ENCODE measurements at regions not wholly inside any gene's neighbourhood (a gene's known extent, or its start where the extent isn't known, plus 50 kb on each side); places are given as distances from the start of the nearest gene placed in this dataset.

- no peaks in the 10 kb centered on the region for H3K36me3 ChIP-seq (ENCODE audit: control insufficient read depth, insufficient read depth, low read length)
- Mint-ChIP-seq H3K27me3 (ENCODE audit: insufficient read depth, unreplicated experiment) (no peaks in the 10 kb centered on the region), H3K4me1 (ENCODE audit: low read depth, unreplicated experiment) (peaks cover 6% of the 10 kb centered on the region), H3K36me3 (ENCODE audit: insufficient read depth, unreplicated experiment) (no peaks in the 10 kb centered on the region), H3K9me3 (ENCODE audit: unreplicated experiment) (no peaks in the 10 kb centered on the region), H3K4me3 (ENCODE audit: unreplicated experiment) (no peak overlapping the region), H3K27ac (ENCODE audit: unreplicated experiment) (no peak overlapping the region)
- H3K4me3 ChIP-seq (ENCODE audit: low read depth, low read length): no peak overlapping the region
- no peak for DNase-seq
- ChIA-PET CTCF (no interaction called here), POLR2A (no interaction called here)
- peaks cover 6% of the 10 kb centered on the region; the same call in 1 of the 2 replicates for H3K4me1 ChIP-seq
- H3K27me3 ChIP-seq (replicated peaks; ENCODE audit: control insufficient read depth, insufficient read depth, low read length): no peaks in the 10 kb centered on the region; the same call in 1 of the 2 replicates
- TF ChIP-seq CTCF (IDR thresholded peaks at IDR 0.05; ENCODE audit: insufficient read depth in 1 of 2, low read depth in 1 of 2, low read length in 1 of 2, severe bottlenecking in 1 of 2, unreplicated experiment in 1 of 2): no peak
- intact Hi-C loops (cut with micrococcal nuclease; ENCODE audit: unreplicated experiment): no loop called here
- H3K9me3 ChIP-seq: no peaks in the 10 kb centered on the region
- BruUV-seq (replicated peaks): no TSS peak
Measured at GRCh38 chr5:107806271-107806670, 135.5 kb upstream of the EFNA5 start.

- H3K27me3 Mint-ChIP-seq (ENCODE audit: insufficient read depth, unreplicated experiment): no peaks in the 10 kb centered on the region
- H3K9me3 ChIP-seq: no peaks in the 10 kb centered on the region
- no peak overlapping the region for H3K4me3 Mint-ChIP-seq (ENCODE audit: unreplicated experiment)
- H3K4me1 Mint-ChIP-seq (ENCODE audit: low read depth, unreplicated experiment): peaks cover 6% of the 10 kb centered on the region
- H3K36me3 ChIP-seq (ENCODE audit: control insufficient read depth, insufficient read depth, low read length): no peaks in the 10 kb centered on the region
- no peak overlapping the region for H3K4me3 ChIP-seq (ENCODE audit: low read depth, low read length)
- CTCF ChIA-PET: no interaction called here
- no peaks in the 10 kb centered on the region for H3K36me3 Mint-ChIP-seq (ENCODE audit: insufficient read depth, unreplicated experiment)
- POLR2A ChIA-PET: no interaction called here
- no peak for DNase-seq
- intact Hi-C loops (cut with micrococcal nuclease; ENCODE audit: unreplicated experiment): no loop called here
- peaks cover 6% of the 10 kb centered on the region; the same call in 1 of the 2 replicates for H3K4me1 ChIP-seq
- H3K27me3 ChIP-seq (replicated peaks; ENCODE audit: control insufficient read depth, insufficient read depth, low read length): no peaks in the 10 kb centered on the region
- no TSS peak for BruUV-seq (replicated peaks)
- H3K9me3 Mint-ChIP-seq (ENCODE audit: unreplicated experiment): no peaks in the 10 kb centered on the region
- no peak overlapping the region for H3K27ac Mint-ChIP-seq (ENCODE audit: unreplicated experiment)
- no peak for TF ChIP-seq CTCF (IDR thresholded peaks at IDR 0.05; ENCODE audit: insufficient read depth in 1 of 2, low read depth in 1 of 2, low read length in 1 of 2, severe bottlenecking in 1 of 2, unreplicated experiment in 1 of 2)
Measured at GRCh38 chr5:107805824-107806223, 135.1 kb upstream of the EFNA5 start.

- Mint-ChIP-seq H3K36me3 (ENCODE audit: insufficient read depth, unreplicated experiment) (no peaks in the 10 kb centered on the region), H3K9me3 (ENCODE audit: unreplicated experiment) (no peaks in the 10 kb centered on the region), H3K4me3 (ENCODE audit: unreplicated experiment) (no peak overlapping the region), H3K27ac (ENCODE audit: unreplicated experiment) (no peak overlapping the region), H3K27me3 (ENCODE audit: insufficient read depth, unreplicated experiment) (no peaks in the 10 kb centered on the region), H3K4me1 (ENCODE audit: low read depth, unreplicated experiment) (peaks cover 6% of the 10 kb centered on the region)
- Histone ChIP-seq H3K4me1 (peaks cover 6% of the 10 kb centered on the region; the same call in 1 of the 2 replicates), H3K36me3 (ENCODE audit: control insufficient read depth, insufficient read depth, low read length) (no peaks in the 10 kb centered on the region), H3K9me3 (no peaks in the 10 kb centered on the region), H3K27me3 (replicated peaks; ENCODE audit: control insufficient read depth, insufficient read depth, low read length) (no peaks in the 10 kb centered on the region), H3K4me3 (ENCODE audit: low read depth, low read length) (no peak overlapping the region)
- TF ChIP-seq CTCF (IDR thresholded peaks at IDR 0.05; ENCODE audit: insufficient read depth in 1 of 2, low read depth in 1 of 2, low read length in 1 of 2, severe bottlenecking in 1 of 2, unreplicated experiment in 1 of 2): no peak
- BruUV-seq (replicated peaks): no TSS peak
- intact Hi-C loops (cut with micrococcal nuclease; ENCODE audit: unreplicated experiment): no loop called here
- ChIA-PET POLR2A (no interaction called here), CTCF (no interaction called here)
- no peak for DNase-seq
Measured at GRCh38 chr5:107805166-107805565, 134.4 kb upstream of the EFNA5 start.

Data from Caco-2 (cell line).